ENCODE measurements at regions not wholly inside any gene's neighbourhood (a gene's known extent, or its start where the extent isn't known, plus 50 kb on each side); places are given as distances from the start of the nearest gene placed in this dataset.

DNA sequence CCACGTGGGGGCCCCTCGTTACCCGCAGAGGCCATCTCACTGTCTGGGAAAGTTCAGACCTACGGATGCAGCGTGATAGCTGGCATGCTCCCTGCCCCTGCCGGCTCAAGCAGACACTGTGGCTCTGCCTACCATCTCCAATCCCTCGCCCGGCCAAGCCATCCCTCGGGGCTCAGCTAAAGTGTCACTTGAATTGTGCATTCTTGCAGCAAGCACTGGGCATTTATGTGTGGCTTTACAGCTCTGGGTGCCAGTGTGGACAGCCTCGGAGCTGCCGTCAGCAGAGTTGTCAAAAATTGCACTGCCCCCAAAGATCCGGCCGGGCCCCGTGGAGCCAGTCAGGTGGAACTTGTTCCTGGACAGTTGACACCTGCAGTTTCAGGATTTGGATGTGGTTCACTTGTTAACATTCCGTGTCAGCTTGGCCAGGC lies 75.0 kb upstream of the FGF3 start:
- no peak overlapping the region for H2AK5ac ChIP-seq (ENCODE audit: insufficient read length, low read length)
- H4K20me1 ChIP-seq (ENCODE audit: control insufficient read depth, insufficient read depth, insufficient read length): no peaks in the 10 kb centered on the region
- no peak overlapping the region for H3K4ac ChIP-seq (ENCODE audit: low read depth, low read length)
- no peak overlapping the region for H2BK5ac ChIP-seq (ENCODE audit: insufficient read length, low read length)
- no peak overlapping the region for H2BK12ac ChIP-seq (ENCODE audit: insufficient read length, low read depth, low read length)
- Mint-ChIP-seq H3K27me3 (ENCODE audit: low read depth) (peaks cover 63% of the 10 kb centered on the region), H3K4me1 (peaks cover 22 to 24% of the 10 kb centered on the region in 2 experiments), H3K36me3 (ENCODE audit: insufficient read depth in 1 of 3, low read depth in 3 of 3) (peaks cover 0 to 4% (median 0%) of the 10 kb centered on the region in 3 experiments; a peak in 1 of 7 replicates), H3K27ac (no peak overlapping the region; a peak in 1 of 7 replicates), H3K4me3 (no peak overlapping the region), H3K9me3 (peaks cover 9 to 10% of the 10 kb centered on the region in 2 experiments)
- H3K4me2 ChIP-seq (ENCODE audit: insufficient read depth, insufficient read length, low read length): no peak overlapping the region
- H3T11ph ChIP-seq (ENCODE audit: low read length): no peak overlapping the region
- H2BK20ac ChIP-seq (ENCODE audit: low read depth, low read length, poor library complexity, severe bottlenecking): no peak overlapping the region
- H3K14ac ChIP-seq (ENCODE audit: insufficient read depth, low read length): no peak overlapping the region
- H4K8ac ChIP-seq (replicated peaks; ENCODE audit: insufficient read length, low read depth, low read length): no peak overlapping the region
- no peaks in the 10 kb centered on the region for H3K79me2 ChIP-seq (ENCODE audit: insufficient read depth, low read length)
- no peak overlapping the region for H2AFZ ChIP-seq (ENCODE audit: low read length)
- no peak overlapping the region for H3K18ac ChIP-seq (ENCODE audit: insufficient read length, low read depth, low read length)
- TF ChIP-seq CTCF (conservative IDR thresholded peaks at IDR 0.05): no peak
- no peak overlapping the region for H3K9ac ChIP-seq (ENCODE audit: extremely low read depth, insufficient read length, low read length)
- H4K91ac ChIP-seq (ENCODE audit: insufficient read length, low read depth, low read length): no peak overlapping the region
- H3K9me3 ChIP-seq (ENCODE audit: control insufficient read depth, low read depth, low read length): no peaks in the 10 kb centered on the region
- no peak overlapping the region for H2BK15ac ChIP-seq (ENCODE audit: low read depth, low read length)
- no peaks in the 10 kb centered on the region for H3K79me1 ChIP-seq (ENCODE audit: insufficient read depth, low read depth, low read length, poor library complexity, severe bottlenecking)
- no peaks in the 10 kb centered on the region; the same call in 1 of the 2 replicates for H3K27me3 ChIP-seq (ENCODE audit: insufficient read depth, low read length)
- H2BK120ac ChIP-seq (ENCODE audit: low read depth, low read length, poor library complexity, severe bottlenecking): no peak overlapping the region
- H3K27ac ChIP-seq (ENCODE audit: insufficient read length, low read depth, low read length): no peak overlapping the region
- no peak overlapping the region for H3K23ac ChIP-seq (ENCODE audit: insufficient read length, low read depth, low read length)
- H3K56ac ChIP-seq (ENCODE audit: insufficient read length, low read depth, low read length): no peak overlapping the region
- H4K5ac ChIP-seq (ENCODE audit: insufficient read length, low read depth, low read length): no peak overlapping the region
- no peaks in the 10 kb centered on the region for H3K23me2 ChIP-seq (ENCODE audit: insufficient read length, low read depth, low read length, poor library complexity, severe bottlenecking)
- no peaks in the 10 kb centered on the region; the same call in 1 of the 2 replicates for H3K4me1 ChIP-seq (ENCODE audit: insufficient read depth, low read length)
- no CpG with 5 or more reads among the region's 15 CpGs for WGBS (ENCODE audit: extremely low coverage, insufficient read length, low lambda C conversion rate)
- no peak for DNase-seq
